Globus pallidus (tissue), 1 donor: ENCODE measurements at regions not wholly inside any gene's neighbourhood (a gene's known extent, or its start where the extent isn't known, plus 50 kb on each side); places are given as distances from the start of the nearest gene placed in this dataset.
A peak's percentile ranks its signal among the peaks of the same experiment; 100 is the strongest.

ENCODE experiments used
- DNase-seq: peaks from one replicate; pipeline ENCODE4 v3.0.0-alpha.2; 2015; ENCODE audit warnings: low spot score

GRCh38 chr7:118573085-118573484, 348.6 kb downstream of the ANKRD7 start:
- peak; percentile 23 for DNase-seq

DNA sequence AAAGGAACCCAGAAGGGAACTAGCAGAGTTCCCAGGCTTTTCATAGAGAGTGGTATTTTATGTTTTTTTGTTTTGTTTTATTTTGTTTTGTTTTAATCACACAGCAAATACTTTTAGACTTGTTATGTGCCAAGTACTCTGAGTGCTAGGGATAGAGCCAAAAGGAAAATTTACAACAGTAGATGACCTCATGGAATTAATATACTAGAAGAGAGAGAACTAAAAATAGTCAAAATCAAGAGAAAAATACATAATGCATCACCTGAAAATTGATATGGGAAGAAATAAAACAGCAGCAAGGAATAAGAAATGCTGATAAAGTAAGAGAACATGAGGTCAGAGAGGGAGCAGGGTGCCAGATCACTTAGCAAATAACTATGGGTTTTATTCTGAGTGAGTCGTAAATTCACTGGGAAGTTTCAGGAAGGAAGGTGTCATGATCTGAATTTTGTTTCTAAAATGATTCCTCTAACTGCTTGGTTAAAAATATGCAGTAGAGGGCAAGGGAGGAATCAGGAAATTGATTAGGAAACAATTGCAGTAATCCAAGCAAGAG, 351.0 kb downstream of the ANKRD7 start:
- no peak for DNase-seq

DNA sequence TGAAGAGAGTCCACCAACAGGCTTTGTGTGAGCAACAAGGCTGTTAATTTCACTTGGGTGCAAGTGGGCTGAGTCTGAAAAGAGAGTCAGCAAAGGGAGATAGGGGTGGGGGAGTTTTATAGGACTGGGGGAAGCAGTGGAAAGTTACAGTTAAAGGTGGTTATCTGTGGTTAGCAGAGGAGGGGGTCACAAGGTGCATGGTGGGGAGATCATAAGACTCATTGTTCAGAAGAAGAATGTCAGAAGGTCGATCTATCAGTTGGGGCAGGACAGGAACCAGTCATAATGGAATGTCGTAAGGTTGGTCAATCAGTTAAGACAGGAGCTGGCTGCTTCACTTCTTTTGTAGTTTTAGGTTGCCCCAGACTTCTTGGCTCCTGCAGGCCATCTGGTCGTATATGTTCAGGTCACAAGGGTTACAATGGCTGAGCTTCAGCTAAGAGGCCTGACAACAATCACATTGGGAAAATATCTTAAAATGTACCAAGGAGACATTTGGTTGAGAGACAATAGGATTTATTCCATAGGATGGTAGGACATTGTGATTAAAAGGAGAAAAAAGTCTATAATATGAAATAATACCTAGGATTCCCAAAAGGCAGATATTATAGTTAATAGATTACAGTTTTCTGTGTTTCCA, 356.4 kb downstream of the ANKRD7 start:
- no peak for DNase-seq

DNA sequence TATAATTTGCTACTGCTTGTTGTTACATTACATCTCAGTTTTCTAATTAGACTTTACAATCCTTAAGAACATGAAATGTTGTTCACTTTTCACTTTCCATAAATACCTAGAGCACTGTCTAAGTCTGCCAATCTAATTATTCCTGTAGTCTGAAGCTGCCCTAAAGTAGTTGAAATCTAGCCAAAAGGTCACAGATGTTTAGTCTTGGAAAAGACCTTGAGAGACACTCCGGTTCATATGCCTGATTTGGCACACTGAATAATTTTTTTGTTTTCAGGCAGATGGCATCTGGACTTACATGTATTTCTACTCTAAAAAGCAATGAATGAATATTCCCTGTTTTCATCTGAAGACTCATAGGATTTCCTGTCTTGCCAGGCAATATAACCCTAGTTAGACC, 359.1 kb downstream of the ANKRD7 start:
- no peak for DNase-seq

DNA sequence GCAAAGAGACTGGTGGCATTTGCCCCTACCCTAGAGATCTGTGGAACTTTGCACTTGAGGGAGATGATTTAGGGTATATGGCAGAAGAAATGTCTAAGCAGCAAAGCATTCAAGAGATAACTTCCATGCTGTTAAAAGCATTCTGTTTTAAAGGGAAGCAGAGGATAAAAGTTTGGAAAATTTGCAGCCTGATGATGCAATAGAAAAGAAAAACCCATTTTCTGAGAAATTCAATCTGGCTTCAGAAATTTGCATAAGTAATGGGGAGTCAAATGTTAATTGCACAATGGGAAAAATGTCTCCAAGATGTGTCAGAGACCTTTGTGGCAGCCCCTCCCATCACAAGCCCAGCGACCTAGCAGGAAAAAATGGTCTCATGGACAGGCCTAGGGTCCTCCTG, 361.7 kb downstream of the ANKRD7 start:
- no peak for DNase-seq

GRCh38 chr7:118590107-118590506, 365.6 kb downstream of the ANKRD7 start:
- DNase-seq, result no peak

DNA sequence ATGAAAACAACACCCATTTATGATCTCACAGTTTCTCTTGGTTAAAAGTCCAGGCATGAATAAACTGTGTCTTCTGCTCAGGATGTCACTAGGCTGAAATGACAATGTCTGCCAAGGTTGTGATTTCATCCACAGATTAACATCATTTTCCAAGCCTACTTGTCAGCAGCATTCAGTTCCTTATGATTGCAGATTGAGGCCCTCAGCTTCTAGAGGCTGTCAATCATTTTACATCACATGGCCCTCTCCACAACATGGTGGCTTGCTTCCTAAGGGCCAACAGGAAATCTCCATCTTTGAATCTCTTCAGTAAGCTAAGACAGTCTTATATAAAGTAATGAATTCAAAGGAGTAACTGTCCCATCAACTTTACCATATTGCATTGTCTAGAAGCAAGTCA, 377.6 kb downstream of the ANKRD7 start:
- no peak for DNase-seq

- DNase-seq, result no peak
Observed at GRCh38 chr7:118606602-118607001, 382.1 kb downstream of the ANKRD7 start.

DNA sequence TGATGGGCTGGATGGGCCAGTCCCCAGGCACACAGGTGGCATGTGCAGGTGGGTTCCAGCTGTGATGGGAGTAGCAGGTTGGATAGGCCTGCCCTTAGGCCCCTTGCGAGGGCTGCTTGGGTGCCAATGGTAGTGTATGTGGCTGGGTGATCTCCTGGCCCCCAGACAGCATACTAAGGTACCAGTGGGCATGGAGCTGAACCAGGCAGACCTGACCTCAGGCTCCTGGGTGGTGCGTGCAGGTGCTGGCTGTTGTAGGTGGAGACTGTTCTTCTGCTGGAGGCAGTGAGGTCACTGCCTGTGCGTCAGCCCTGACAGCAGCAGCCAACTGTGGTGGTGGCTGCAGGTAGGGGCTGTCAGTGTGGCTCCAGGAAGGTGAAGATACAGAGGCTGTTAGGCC, 384.7 kb downstream of the ANKRD7 start:
- DNase-seq, result no peak

GRCh38 chr7:118615681-118616080, 391.2 kb downstream of the ANKRD7 start:
- DNase-seq, result no peak

DNA sequence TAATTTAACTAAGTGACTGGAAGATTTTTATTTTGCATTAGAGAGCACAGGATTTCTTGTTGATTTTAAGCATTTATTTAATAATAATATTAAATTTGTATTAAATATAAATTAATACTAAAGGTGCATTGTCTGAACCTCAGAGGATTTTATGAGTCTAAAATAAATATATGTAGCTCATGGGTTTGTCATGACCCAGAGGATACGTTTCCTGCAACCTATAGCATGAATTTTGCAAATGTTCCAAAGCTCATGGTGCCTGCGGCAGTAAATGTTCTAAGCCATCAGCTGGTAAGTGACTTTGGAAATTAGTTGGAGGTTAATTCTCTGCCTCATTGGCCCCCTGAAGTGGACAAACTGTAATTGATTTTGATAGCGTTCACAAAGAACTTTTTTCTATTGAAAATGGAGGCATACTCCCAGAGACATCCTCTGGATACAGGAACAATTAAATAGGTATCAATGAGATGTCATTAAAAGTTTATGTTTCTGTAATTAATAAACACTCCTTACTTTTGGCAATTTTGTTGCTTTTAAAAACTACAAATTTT, 397.4 kb downstream of the ANKRD7 start:
- no peak for DNase-seq

DNA sequence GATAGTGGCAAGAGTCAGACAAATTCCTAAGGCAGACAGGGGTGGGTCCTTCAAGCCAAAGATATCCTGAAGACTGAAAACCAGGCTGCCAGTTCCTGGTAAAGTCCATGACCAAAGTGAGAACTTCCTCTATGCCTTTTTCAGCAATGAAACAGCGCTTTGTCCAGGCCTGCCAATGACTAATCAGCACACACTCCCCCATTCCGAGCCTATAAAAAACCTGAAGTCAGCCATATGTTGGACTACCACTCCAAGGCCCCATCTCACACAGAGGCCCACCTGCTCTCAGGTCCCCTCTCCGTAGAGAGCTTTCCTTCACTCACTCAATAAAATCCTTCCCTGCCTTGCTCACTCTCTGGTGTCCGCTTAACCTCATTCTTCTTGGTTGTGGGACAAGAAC, 402.2 kb downstream of the ANKRD7 start:
- DNase-seq, result no peak

DNA sequence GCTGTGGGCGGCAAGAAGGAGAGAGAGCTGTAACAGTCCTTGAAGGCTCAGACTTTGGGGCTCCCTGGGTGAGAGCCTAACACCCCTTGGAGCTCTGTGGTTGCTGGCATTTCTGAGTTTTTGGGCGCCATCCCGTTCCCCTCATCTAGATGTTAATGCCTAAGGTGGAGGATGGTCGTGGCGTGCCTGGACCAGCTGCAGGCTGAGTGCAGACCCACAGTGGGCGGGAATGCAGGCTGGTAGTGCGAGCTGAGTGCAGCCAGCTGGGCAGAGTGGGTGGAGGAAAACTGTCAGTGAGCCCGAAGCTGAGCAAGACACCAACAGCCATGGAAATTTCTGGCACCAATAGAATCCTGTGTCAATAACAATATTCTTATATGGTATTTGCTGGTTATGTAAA, 403.0 kb downstream of the ANKRD7 start:
- no peak for DNase-seq

- no peak for DNase-seq
Observed at GRCh38 chr7:118629898-118630438, 405.5 kb downstream of the ANKRD7 start.

DNA sequence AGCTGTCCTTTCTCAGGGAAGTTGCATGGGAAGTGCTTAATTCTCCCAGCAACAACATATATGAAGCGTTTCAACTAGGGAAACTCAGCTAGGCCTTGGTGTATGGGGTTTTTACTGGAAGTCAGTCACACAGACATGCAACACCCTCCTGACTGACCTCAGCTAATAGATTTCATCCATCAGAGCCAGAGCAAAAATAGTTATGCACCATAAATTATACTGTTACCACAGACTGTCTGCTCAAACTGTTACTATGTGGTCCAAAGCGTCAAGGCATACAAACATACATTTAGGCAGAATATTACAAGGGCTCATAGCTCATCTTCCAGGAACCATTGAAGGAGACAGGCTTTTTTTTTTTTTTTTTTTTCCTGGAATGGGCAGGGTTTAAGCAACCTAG, 417.9 kb downstream of the ANKRD7 start:
- DNase-seq, result no peak

- no peak for DNase-seq
Observed at GRCh38 chr7:118644346-118644745, 419.8 kb downstream of the ANKRD7 start.

GRCh38 chr7:118648002-118648401, 423.5 kb downstream of the ANKRD7 start:
- no peak for DNase-seq

- peak; percentile 5 for DNase-seq
Observed at GRCh38 chr7:118657391-118658005, 433.0 kb downstream of the ANKRD7 start.

DNA sequence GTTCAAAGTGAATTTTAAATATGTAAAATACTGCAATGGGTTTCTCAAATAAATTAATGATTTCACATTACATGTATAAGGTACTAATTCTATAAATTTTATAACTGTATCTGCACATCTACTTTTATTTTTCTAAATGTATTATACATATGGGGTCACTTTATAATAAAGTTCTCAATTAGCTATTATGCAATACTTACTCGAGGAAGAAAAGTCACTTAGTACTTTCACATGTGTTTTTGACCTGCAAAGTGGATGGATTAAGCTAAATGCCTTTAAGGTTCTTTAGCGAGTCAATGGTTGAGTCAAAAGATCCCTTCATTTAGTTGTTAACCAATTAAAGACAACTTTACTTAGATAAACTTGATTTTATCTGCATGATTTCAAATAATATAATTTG, 437.8 kb downstream of the ANKRD7 start:
- no peak for DNase-seq

DNA sequence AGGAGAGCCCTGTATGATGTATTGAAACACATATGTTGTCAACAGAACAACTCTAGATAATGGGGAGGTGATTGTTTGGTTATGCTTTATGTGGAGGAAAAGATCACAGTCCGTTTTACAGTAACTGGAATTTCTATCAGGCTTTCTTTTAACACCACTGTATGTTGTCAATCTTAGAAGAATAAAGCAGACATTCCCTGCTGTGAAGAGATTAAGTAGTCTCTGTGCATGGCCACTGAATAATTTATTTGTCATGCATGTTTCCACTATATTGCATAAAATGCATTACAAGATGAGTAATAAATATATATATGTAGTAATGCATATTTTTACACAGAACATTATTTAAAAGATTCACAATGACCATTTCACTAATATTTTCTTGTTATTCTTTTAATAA, 440.0 kb downstream of the ANKRD7 start:
- no peak for DNase-seq

DNA sequence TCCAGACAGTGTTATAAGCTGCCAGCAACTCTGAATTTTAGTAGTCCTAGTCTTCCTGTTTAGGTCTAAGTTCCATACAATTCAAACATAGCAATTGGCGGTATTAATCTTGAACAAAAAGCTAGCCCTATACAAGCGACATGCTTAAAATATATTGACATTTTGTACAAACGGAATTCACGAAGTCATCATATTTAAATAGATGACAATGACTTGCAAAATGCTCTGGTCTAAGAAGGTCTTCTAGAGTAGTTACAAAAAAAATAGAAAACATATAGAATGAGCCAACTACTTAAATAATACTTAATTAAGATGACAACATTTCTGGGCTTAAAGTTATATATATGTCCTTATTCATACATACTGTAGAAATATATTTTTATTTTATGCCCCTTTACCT, 446.6 kb downstream of the ANKRD7 start:
- DNase-seq, result no peak

- no peak for DNase-seq
Observed at GRCh38 chr7:118684796-118685195, 460.3 kb downstream of the ANKRD7 start.

DNA sequence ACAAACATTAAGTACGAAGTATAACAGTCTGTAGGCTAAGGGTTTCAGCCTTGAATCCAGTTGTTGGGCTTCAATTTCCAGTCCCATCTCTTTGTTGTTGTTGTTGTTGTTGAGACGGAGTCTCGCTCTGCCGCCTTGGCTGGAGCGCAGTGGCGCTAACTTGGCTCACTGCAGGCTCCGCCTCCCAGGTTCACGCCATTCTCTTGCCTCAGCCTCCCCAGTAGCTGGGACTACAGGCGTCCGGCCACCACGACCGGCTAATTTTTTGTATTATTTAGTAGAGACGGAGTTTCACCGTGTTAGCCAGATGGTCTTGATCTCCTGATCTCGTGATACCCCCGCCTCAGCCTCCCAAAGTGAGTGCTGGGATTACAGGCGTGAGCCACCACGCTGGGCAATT, 464.9 kb downstream of the ANKRD7 start:
- DNase-seq, result no peak
